GM21723 (cell line): ENCODE measurements at regions not wholly inside any gene's neighbourhood (a gene's known extent, or its start where the extent isn't known, plus 50 kb on each side); places are given as distances from the start of the nearest gene placed in this dataset.
"Not testable (repeated sequence)": the region's sequence is repeated elsewhere in the genome, so short reads cannot be mapped to it uniquely, and the experiment has no call there.

Experiments
- ATAC-seq: cut with Tn5 transposase; IDR thresholded peaks from one replicate; pipeline ENCODE4 v1.9.1; 2021; ENCODE audit warnings: mild to moderate bottlenecking, moderate library complexity; ENCODE audit not compliant: unreplicated experiment

DNA sequence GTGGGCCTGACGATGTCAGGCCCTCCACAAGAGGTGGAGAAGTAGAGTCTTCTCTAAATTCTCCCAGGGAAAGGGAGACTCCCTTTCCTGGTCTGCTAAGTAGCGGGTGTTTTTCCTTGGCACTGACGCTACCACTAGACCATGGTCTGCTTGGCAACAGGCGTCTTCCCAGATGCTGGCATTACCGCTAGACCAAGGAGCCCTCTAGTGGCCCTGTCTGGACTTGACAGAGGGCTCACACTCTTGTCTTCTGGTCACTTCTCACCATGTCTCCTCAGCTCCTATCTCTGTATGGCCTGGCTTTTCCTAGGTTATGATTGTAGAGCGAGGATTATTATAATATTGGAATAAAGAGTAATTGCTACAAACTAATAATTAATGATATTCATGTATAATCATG lies 51.1 kb upstream of the RASSF6 start:
- ATAC-seq, result not testable (repeated sequence)

DNA sequence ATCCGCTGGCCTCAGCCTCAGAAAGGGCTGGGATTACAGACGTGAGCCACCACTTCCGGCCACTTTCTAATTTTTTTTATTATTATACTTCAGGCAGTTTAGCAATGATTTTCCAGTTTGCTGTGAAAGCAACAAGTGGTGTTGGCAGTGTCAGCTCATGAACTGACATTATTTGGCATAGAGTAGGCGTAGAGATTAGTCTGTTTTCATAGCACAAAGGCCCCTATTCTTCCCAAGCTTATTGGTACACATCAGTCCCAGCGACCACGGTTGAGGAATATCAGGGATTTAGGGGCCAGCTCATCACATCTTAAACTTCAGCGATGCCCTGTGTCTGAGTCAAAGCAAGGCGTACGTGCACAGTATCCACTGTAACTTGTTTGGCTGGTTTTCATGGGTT lies 53.0 kb upstream of the RASSF6 start:
- ATAC-seq, result no peak

DNA sequence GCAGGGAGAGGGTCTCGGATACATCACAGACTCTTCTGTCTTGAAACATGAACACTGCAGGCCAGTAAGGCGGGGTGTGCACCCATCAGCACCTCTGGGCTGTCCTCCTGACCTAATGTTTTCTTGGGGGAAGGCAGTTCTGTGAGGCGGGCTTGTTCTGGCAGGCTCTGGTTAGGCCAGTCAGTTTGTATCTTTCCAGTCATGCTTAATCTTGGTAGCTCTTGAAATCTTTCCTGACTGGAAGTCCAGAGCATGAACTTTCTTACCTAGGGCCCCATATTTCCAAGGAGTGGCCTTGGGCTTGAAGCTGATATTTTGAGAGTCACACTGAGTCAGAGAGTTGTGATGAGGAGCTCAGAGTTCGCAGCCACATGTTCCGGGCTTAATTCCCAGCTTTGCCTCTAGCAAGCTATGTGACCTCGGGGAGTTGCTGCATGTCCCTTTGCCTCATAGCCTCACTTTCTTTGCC lies 54.2 kb upstream of the RASSF6 start:
- no peak for ATAC-seq

DNA sequence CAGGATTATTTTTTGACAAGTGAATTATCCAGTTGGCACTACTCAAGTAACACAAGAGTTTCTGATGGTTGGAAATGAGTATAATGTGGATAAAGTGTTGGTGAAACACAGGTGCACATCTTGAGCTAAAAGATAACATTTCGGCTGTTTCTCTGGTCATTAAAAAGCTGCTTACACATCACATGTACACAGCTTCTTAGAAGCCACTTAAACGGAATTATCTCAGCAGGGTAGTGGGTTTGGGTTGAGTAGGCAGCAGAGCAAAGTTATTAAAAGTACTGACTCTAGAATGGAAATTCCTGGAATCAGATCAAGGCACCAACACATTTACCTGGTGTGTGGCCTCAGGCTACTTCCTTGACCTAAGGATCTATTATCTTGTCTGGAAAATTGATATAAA lies 55.4 kb upstream of the RASSF6 start:
- no peak for ATAC-seq

DNA sequence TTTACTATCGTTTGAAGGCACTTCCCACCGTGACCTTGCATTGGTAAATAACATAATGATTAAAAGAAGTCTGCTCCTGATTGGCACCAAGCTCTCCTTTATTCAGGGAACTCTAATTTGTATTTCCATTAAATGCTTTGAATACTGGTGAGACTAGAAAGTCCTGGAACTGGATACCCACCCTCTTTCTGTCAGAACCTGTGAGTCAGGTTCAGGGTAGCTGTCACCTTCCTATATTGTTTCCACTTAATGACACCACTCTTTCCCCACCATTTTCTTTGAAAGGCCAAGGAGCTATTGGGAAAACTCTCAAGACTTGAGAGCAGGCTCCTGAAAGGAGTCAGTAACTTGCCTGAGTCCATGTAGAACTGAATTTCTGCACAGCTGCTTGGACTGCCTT lies 55.9 kb upstream of the RASSF6 start:
- ATAC-seq, result no peak

DNA sequence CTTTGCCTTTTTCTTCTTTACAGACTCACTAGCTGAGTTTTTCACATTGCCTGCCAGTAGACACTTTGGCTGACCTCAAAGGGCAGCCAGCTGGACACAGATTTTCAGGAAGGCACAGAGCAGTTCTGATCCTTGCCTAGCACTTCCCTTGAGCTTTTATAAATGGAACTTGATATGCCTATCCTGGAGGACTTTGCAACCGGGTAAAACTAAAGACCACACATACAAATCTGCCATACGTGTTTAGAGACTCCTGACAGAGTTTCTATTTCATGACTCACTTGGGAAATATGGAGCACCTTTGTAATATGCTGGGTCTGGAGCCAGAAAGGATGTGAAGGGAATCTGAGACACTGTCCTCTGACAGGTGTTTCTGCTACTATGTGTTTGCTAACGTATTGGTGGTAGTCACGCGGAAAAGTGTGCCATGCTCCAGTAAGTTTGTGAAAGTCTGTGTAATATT lies 56.7 kb upstream of the RASSF6 start:
- ATAC-seq, result peak; percentile 65

DNA sequence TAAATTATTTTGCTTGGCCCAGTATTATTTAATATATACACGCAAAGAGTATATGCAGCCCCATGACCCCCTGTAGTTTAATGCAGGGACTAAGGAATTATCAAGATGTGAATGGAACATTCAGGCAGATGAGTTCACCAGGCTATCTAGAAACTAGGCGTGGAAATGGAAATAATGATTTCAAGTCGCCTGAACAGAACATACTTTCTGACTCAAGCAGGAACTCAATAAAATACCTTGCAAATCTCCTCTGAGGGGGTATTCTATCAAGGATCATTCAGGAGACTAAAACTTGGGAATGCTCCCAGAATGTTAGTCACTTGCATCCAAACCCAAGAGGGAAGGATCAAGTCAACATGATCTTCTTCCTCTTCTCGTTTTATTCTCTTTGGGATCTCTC lies 59.6 kb upstream of the RASSF6 start:
- ATAC-seq, result no peak

DNA sequence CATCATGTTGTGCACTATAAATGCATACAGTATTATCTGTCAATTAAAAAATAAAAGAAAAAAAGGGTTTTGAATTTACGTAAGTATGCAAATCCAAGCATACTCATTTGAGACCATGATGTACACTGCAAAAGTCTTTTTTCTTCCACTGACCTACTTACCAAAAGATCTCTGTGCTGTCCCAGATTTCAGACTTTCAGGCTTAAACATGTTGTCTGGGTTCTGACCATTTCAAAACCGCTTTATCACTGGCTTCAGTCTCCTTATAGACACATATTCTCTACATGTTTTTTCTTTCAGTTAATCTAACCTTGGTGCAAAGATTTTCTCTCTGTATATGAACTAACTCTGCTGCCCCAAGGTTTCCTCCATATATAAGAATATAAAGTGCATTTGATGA lies 58.6 kb upstream of the CXCL8 start:
- no peak for ATAC-seq

DNA sequence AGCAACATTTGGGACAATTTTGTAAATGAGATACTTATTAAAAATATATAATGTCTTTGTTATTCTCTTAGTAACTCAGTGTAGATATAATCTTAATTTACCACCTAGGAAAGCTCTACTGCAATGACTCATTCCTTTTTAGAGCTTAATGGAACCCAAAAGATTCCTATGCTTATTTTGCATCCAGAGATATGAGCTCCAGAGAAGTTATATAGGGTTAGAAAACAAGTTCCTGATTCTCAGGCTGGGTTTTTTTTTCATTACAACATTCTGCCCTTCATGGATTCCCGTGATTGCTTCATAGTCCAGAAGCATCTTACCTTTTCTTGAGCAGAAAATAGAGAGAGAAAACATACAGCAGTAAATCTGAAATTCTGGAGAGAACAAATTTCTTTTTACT lies 57.9 kb upstream of the CXCL8 start:
- no peak for ATAC-seq

DNA sequence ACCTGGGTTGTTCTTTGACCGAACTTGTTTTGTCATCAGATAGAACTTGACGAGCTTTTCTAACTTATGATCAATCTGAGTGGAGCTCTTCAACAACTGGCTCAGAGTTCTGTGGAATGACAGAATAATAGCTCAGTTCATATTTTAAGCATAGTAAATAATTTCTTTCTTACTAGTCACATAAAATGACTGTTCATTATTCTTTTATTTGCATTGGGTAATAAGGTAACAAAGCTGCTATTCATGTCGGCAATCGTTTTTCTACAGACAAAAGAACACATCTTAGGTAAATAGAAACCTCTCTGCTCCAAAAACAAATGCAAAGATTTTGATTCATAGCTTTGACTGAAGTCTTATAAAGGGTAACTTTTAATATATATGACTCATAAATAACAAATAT lies 57.3 kb upstream of the CXCL8 start:
- ATAC-seq, result no peak

DNA sequence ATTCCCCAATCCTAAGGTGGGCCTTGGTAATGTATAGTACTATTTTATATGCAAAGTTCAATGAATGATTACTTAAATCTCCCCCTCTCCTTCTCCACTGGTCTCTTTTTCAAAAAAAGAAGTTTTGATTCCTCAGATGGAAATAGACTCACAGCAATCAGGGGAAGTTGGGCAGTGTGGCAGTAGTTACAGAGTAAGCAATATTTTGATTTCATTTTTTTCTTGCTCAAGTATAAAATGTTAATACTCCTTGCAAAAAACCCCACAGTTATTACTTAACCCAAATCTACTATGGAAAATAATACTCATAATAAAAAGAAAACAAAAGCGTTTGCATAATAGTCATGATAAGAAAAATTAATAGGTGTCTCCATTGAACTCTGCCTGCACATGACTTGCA lies 56.9 kb upstream of the CXCL8 start:
- no peak for ATAC-seq

DNA sequence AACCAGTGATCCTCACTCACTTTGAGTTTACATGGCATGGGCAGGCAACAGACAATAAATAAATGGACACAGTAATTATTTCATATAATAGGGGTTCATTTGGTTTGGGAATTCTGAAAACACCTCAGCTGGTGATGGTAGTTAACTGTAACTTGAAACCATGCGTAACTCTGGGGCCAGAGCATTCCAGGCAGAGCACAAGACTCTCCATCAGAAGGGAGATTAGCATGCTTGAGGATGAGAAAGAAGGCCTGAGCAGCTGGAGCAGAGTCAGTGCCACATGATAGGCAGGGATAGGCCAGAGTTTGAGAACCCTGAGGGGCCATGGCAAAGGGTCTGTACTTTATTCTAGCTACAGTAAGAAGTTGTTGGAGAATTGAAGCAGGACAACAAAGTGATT lies 56.3 kb upstream of the CXCL8 start:
- no peak for ATAC-seq

DNA sequence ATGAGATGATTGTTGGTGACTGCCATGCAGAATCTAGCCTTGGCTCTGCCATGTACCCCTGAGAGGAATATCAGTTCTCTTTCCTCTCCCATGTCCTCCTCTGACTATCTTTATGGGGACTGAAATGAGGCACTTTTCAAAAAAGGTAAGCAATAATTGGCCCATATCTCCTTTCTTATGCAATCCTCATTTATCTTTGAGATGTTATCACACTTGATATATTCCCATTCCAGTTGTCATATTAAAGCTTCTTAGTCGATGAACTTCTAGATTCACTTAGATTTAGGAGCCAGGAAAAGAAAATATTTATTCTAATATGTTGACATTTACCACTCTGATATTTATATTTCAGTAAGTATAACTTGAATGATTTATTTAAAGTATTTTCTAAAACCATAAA lies 55.3 kb upstream of the CXCL8 start:
- no peak for ATAC-seq

DNA sequence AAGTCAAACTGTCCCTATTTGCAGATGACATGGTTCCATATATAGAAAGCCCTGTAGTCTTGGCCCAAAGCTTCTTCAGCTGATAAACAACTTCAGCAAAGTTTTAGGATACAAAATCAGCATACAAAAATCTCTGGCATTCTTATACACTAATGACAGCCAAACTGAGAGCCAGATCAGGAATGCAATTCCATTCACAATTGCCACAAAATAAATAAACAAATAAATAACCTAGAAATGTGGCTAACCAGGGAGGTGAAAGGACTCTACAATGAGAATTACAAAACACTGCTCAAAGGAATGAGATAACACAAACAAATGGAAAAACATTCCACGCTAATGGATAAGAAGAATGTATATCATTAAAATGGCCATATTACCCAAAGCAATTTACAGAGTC lies 52.9 kb upstream of the CXCL8 start:
- ATAC-seq, result no peak

DNA sequence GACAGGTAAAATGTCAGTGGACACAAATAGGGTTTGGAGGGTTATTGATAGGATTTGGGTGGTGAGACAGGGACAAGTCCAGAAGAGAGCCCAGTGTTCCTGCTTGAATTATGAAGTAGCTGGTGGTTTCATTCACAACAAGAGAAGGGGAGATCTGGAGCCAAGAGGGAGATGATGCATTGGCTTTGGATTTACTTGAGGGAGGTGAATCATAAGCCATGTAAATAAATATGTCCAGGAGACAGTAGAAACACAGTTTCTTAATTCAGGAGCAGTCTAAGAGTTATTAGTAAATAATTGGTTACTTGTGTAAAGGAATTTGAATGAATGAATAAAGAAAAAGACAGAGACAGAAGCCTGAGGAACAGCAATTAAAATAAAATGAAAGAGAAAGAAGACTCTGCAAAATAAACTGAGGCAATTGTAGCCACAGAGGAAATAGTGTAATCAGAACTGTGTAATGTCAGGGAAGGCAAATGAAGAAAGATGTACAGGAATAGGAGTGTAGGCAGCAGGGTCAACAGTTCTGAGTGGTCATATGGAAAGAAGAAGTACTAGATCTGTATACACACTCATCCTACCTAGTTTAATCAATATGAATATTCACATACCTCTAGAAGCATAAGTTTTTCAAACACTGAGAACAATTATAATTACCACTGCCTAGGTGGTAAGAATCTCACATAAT lies 50.2 kb upstream of the CXCL8 start:
- ATAC-seq, result no peak
